ENCODE measurements at regions not wholly inside any gene's neighbourhood (a gene's known extent, or its start where the extent isn't known, plus 50 kb on each side); places are given as distances from the start of the nearest gene placed in this dataset.

DNA sequence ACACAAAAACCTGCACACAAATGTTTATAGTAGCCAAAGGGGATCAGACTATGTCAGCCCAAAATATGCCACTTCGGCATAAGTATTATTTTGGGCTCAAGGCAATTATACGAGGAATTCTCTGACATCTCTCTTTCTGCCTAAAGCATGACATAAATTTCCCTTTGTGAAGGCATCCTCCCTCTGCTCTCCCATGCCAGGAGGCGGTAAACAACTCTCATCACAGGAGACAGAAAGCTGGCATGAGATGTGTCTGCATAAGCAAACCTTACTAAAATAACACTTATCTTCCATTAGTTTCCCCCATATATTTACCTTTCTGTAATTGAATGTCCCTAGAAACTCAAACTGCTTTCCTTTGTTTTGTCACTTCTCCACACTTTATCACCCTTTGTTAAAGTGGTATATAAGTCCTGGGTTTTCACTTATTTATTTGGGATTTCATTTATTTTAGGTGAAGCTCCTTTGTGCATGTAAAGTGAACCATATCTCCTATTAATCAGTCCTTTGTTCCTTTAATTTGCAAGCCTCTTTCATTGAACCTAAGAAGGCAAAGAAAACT is 68.3 kb downstream of the LACC1 start:
- TF ChIP-seq, protein P1, sequence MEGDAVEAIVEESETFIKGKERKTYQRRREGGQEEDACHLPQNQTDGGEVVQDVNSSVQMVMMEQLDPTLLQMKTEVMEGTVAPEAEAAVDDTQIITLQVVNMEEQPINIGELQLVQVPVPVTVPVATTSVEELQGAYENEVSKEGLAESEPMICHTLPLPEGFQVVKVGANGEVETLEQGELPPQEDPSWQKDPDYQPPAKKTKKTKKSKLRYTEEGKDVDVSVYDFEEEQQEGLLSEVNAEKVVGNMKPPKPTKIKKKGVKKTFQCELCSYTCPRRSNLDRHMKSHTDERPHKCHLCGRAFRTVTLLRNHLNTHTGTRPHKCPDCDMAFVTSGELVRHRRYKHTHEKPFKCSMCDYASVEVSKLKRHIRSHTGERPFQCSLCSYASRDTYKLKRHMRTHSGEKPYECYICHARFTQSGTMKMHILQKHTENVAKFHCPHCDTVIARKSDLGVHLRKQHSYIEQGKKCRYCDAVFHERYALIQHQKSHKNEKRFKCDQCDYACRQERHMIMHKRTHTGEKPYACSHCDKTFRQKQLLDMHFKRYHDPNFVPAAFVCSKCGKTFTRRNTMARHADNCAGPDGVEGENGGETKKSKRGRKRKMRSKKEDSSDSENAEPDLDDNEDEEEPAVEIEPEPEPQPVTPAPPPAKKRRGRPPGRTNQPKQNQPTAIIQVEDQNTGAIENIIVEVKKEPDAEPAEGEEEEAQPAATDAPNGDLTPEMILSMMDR (IDR thresholded peaks at IDR 0.05): no peak
- no peak for TF ChIP-seq POLR2A (IDR thresholded peaks at IDR 0.05)

Measured in transverse colon (tissue), 3 donors.